NCI-H82 treated with DMSO at 0.1 percent for 48 hours (cell line): ENCODE measurements at regions not wholly inside any gene's neighbourhood (a gene's known extent, or its start where the extent isn't known, plus 50 kb on each side); places are given as distances from the start of the nearest gene placed in this dataset.

Source experiments
- DNase-seq: peaks from one replicate; lab custom pipeline; 2025; ENCODE audit not compliant: unreplicated experiment; lab: John Stamatoyannopoulos, UW

DNA sequence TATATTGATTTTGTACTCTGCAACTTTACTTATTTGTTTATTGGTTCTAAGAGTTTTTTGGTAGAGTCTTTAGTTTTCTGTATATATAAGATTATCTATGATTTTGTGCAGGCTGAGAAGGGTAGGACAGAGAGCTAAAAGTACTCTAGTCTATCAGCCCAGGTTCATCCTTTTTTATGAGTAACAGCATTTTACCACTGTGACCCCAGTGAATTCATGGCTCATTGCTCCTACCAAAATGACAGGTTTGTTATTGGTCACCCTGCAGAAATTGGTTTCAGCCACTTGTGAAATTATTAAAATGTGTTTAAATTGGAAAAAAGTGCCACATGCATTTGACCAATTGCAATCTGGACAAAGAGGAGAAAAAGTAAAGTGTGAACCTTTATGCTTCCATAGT is 421.4 kb upstream of the DAB2 start:
- no peak for DNase-seq

DNA sequence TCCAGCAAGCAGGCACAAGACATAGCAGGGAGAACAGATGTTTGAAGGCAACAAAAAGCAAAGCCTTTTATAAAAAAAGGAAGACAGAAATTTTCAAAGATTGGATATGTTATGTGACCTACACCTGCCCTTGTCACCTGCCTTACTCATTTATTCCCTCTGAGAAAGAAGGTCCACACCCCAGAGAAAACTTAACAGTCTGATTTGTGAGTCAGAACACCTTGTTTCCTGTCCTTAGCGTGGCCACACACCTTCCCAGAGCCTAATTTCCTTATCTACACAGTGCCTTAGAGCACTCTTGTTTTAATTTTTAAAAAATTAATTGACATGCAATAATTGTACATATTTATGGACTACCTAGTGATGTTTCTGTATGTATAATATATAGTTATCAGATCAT is 419.0 kb upstream of the DAB2 start:
- DNase-seq = no peak

DNA sequence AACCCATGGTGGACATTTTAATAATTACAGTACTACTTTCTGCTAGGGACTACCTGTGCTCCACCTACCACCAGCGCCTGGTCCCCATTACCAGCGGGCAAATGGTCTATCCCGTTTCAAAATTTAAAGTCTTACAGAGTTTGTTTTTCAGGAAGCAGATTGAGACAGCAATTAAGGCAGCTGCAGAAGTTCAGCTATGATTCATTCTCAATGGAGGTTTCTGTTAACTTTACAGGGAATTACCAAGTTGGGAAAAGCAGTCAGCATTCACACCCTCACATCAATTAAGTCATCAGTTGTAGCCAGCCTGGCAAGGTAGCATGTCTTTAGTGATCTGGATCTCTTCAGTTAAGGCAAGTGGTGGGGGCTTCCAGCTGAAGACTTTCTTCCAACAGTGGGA is 410.6 kb upstream of the DAB2 start:
- DNase-seq = no peak

DNA sequence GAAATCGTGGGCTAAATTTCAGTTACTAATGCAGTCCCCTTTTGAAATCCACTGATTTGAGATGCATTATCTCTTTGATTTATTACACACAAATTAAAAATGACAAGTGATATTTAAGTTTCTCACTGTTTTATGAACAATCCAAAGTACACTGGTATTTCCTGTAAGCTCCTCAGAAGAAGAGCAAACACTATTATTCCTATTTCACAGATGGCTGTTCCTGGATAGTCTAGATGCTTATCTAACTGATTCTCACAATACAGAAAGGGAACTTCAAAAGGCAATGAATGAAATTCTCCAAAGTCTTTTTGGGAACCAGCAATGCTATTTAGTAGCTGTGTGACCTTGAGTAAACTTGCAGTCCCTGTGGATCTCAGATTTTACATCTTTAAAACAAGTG is 404.7 kb upstream of the DAB2 start:
- no peak for DNase-seq

GRCh38 chr5:39826051-39826450 is 401.3 kb upstream of the DAB2 start:
- DNase-seq = no peak

- DNase-seq = no peak
Measured at GRCh38 chr5:39825301-39825700, 400.5 kb upstream of the DAB2 start.

- DNase-seq = no peak
Measured at GRCh38 chr5:39822020-39822419, 397.2 kb upstream of the DAB2 start.

DNA sequence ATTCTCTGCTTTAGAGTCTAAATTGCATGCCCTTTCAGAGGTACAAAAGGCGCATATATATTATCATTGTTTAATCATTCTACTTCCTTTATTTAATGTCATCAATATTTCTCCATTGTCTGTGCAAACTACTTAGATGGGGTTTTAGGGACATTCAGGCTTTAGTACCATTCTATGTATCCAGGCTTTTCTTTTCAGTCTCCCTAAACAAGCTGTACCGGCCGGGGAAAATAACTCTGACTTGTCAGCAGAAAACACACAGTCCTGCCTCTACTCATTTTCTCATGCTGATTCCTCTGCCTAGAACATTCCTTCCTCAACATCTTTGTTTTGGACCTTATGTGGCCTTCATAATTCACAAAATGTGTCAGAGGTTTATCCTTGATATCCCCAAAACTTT is 392.1 kb upstream of the DAB2 start:
- no peak for DNase-seq

DNA sequence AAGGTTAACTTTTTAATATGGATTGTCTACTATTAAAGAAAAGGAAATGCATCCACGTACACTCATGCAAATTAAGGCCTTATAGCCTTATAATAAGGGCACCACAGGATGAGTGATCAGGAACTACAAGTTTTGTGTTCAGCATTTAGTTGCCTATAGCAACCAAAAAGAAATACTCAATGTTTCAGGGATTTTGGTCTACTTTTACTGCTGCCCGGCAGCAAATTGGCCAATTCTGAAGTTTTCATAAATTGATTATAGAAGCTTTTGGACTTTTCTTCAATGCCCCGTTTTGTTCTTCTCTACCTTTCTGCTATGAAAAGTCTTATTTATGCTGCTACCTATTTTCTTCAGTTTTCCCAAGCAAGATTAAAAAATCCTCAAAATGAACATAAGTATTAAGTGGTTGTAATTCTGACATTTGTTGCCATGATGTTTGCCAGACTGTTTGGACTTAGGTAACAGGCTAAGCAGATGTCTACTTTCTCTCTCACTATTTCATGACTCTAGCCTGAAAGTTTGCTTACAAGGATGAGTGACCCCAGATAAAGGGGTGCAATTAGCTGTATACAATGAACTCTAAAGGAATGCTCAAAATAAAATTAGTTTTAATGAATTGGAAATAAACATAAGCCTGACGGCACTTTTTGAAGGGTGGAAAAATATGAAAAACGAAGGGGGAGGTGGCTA is 391.5 kb upstream of the DAB2 start:
- no peak for DNase-seq

DNA sequence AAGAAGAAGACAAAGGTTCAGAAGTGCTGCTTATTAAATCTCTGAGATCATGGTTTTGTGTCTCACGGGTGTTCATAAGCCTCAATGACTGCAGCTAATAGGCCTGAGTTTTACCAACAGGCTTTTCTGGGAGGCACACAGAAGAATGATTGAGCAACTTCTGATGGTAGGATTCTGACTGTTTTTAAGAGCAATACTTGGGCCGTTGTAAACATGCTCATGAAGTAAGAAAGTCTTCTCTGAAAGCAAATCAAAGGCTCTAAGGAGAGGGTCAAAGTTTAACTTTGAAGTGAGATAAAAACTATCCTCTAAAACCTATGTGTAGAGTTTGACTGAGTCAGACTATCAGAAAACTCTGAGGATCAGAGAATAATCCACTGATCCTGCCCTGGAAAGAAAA is 390.9 kb upstream of the DAB2 start:
- no peak for DNase-seq

GRCh38 chr5:39811381-39811780 is 386.6 kb upstream of the DAB2 start:
- no peak for DNase-seq

DNA sequence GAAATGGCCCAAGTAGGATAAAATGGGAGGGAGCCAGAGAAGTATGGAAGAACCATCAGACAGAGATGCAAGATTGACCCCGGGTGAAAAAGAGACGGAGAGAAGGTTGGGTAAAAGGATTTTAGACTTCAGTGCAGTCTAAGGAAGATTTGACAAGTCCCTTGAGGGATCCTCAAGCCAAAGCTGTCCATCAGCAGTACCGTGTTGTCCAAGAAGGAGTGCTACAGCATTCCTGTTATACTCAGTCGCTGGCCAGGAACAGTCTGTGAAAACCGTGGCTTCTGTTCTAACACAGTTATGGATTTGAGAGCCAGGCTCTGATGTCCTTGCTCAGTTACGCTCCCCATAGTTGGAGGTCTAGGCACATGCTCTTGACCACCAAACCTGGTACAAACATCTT is 383.9 kb upstream of the DAB2 start:
- no peak for DNase-seq

DNA sequence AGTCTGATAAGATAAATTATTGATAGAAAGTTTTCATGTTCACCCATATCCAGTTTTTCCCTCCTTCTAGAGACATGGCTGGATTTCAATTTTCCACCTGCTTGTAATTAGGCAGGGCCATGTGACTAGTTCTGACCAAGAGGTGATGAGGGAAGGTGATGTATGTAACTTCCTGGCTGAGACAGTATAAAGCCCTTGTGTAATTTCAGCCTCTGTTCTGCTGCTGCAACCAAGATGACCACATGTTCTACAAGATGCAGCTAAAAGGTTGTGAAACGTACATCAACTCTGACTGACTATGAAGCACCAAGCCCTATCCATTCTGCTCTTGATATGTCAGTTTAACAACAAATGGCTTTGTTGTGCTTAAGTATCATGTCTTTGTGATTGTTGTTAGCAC is 376.5 kb upstream of the DAB2 start:
- no peak for DNase-seq

- DNase-seq = no peak
Measured at GRCh38 chr5:39800042-39800601, 375.3 kb upstream of the DAB2 start.

GRCh38 chr5:39799242-39799641 is 374.5 kb upstream of the DAB2 start:
- no peak for DNase-seq

- no peak for DNase-seq
Measured at GRCh38 chr5:39794513-39795210, 369.9 kb upstream of the DAB2 start.

- no peak for DNase-seq
Measured at GRCh38 chr5:39785410-39785809, 360.6 kb upstream of the DAB2 start.

DNA sequence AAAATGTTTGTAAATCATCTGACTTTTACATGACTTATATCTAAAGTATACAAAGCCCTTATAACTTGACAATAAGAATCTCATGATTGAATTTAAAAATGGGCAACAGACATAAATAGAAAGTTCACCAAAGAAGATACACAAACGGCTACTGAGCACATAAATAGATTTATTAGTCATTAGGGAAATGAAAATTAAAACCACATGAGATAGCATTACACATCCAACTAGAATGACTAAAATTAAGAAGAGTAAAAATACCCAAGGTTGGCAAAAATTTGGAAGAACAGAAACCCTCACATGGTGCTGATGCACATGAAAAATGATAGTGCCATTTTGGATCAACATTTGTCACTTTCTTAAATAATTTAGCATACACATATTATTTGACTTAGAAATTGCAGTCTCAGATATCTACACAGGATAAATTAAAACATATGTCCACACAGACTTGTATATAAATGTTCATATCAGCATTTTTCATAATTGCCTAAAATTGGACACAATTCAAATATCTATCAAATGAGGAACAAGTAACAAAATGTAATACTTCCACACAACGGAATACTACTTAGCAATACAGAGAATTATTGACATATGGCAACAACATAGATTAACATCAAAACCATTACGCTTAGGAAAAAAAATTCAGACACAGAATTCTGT is 359.1 kb upstream of the DAB2 start:
- no peak for DNase-seq

DNA sequence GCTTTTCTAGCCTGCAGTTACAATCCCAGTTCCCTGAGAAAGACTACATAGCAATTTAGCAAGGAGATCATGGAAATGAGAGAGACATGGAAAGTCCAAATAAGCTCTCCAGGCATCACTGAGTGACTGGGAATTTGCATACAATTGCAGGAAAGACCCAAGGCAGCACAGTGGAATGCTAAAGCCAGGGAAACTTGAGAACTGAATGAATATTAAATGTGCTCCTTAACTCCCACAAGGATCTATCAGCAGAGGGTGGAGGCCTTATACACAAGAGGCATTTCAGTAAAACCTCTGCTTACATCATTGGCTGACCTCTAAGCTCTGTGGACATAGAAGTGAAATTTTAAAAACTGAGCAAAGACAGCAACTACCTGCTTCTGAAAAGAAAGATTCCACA is 355.6 kb upstream of the DAB2 start:
- no peak for DNase-seq

DNA sequence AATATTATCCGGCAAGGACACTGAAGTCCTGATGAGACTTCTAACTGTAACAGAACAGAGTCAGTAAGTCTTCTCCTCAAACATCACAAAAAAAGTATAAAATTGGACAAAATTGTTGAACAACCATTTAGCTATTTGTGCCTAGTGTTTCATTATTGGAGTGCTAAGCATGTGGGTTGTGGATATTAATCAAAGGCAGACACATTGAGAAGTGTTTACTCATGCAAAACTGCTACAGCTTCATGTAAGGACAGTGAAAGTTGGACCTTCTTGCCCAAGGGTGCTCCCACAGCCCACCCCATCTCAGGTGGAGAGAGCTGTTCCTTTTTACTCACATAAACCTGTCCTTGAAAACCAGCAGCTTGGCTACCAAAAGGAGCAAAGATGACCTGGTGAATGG is 355.1 kb upstream of the DAB2 start:
- no peak for DNase-seq

GRCh38 chr5:39775797-39776365 is 351.1 kb upstream of the DAB2 start:
- DNase-seq = no peak
